Muscle of leg (tissue), 3 donors: ENCODE measurements at regions not wholly inside any gene's neighbourhood (a gene's known extent, or its start where the extent isn't known, plus 50 kb on each side); places are given as distances from the start of the nearest gene placed in this dataset.
A peak's percentile ranks its signal among the peaks of the same experiment; 100 is the strongest.
"Not testable (repeated sequence)": the region's sequence is repeated elsewhere in the genome, so short reads cannot be mapped to it uniquely, and the experiment has no call there.

Experiments used
- DNase-seq: peaks from one replicate; pipeline ENCODE4 v3.0.0; 2013
- H3K27ac ChIP-seq: one replicate; pipeline ENCODE4 v1.5.1; 2013; ENCODE audit warnings: mild to moderate bottlenecking, low read length, control low read depth
- H3K27me3 ChIP-seq: one replicate; pipeline ENCODE4 v1.6.1; 2013; ENCODE audit warnings: low read length; ENCODE audit not compliant: control insufficient read depth, insufficient read depth
- H3K36me3 ChIP-seq: one replicate; pipeline ENCODE4 v1.6.1; 2013; ENCODE audit warnings: low read length; ENCODE audit not compliant: control insufficient read depth, insufficient read depth
- H3K4me1 ChIP-seq: one replicate; pipeline ENCODE4 v1.6.1; 2013; ENCODE audit warnings: low read length; ENCODE audit not compliant: control insufficient read depth, insufficient read depth
- H3K4me3 ChIP-seq: one replicate; pipeline ENCODE4 v1.5.1; 2013; ENCODE audit warnings: low read length, control low read depth
- H3K9me3 ChIP-seq: replicated peaks from 2 replicates; pipeline ENCODE4 v1.6.1; 2013; ENCODE audit warnings: low read depth, low read length; ENCODE audit not compliant: control insufficient read depth
- WGBS: methylation state at CpG from one replicate; pipeline ENCODE4 v1.1.5; 2013; ENCODE audit warnings: missing lambda C conversion rate; ENCODE audit not compliant: insufficient coverage; 5-methylcytosine and 5-hydroxymethylcytosine counted together

DNA sequence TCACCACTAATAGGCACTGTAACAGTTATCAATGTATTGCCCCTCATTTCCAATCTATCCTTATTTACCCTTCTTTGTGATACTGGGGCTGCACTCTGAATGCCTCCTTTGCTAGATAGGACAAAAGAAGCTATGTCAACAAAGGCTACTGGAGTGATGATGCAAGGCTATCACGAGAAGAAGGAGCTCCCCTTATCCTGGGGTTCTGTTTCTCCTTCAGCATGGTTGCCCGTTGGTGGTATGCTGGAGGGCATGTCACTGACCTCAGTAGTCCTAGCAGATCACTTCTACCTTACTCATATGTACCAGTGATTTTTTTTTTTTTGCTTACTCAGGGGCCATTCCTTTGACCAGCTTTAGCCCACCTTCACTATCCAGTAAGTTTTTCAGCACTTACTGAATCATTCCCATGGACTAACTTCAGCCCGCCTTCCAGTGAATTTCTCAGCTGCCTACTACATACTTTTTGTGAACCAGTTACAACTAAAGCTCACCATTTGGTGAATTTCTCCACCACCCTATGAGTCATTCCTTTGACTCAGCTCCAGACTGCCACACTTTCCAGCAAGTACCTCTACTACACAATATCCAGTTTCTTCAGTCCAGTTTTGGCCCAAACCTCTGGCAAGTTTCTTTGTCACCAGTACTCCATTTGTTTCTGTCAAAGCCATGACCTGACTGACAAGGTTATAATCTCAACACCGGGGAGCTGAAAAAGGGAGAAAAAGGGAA lies 944.5 kb downstream of the KCNT2 start:
- H3K4me1 ChIP-seq, result no peaks in the 10 kb centered on the region
- 100% methylated on average over 1 of the region's 4 CpGs for WGBS
- no peak for DNase-seq
- H3K27me3 ChIP-seq, result no peaks in the 10 kb centered on the region
- H3K9me3 ChIP-seq, result no peaks in the 10 kb centered on the region
- H3K36me3 ChIP-seq, result no peaks in the 10 kb centered on the region
- H3K27ac ChIP-seq, result no peak overlapping the region
- no peak overlapping the region for H3K4me3 ChIP-seq

- DNase-seq, result no peak
- Histone ChIP-seq H3K9me3 (no peaks in the 10 kb centered on the region), H3K36me3 (no peaks in the 10 kb centered on the region), H3K4me1 (no peaks in the 10 kb centered on the region), H3K27ac (no peak overlapping the region), H3K4me3 (no peak overlapping the region), H3K27me3 (no peaks in the 10 kb centered on the region)
- no CpG with 5 or more reads among the region's 1 CpG for WGBS
Observed at GRCh38 chr1:195656780-195657179, 951.5 kb downstream of the KCNT2 start.

- 90% methylated on average over 2 of the region's 2 CpGs for WGBS
- H3K9me3 ChIP-seq, H3K4me3 ChIP-seq, H3K27me3 ChIP-seq, H3K27ac ChIP-seq, H3K4me1 ChIP-seq, H3K36me3 ChIP-seq, DNase-seq: not testable (repeated sequence)
Observed at GRCh38 chr1:195648875-195649274, 959.4 kb downstream of the KCNT2 start.

GRCh38 chr1:195637539-195637938 lies 970.7 kb downstream of the KCNT2 start:
- no peaks in the 10 kb centered on the region for H3K27me3 ChIP-seq
- no peaks in the 10 kb centered on the region for H3K36me3 ChIP-seq
- WGBS, result 33% methylated on average over 1 of the region's 5 CpGs
- peak; percentile 4 for DNase-seq
- no peak overlapping the region for H3K27ac ChIP-seq
- H3K4me1 ChIP-seq, result no peaks in the 10 kb centered on the region
- H3K4me3 ChIP-seq, result no peak overlapping the region
- H3K9me3 ChIP-seq, result no peaks in the 10 kb centered on the region

DNA sequence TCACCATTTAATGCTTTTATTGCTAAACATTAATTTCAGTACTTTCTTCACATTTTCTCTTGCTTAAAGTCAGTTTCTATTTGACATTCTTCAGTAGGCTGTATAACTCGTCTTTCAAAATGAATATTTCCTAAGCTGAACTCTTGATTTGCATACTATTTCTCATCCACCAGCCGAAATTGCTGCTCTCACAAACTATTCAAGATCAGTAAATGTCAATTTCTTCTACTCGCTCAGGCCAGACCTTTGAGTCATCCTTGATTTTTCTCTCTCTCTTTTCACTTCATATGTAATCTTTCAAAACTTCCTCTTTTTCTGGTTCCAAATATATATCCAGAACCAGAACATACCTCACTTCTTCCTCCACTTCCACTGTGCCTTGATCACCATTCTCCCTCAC lies 990.0 kb downstream of the KCNT2 start:
- peaks cover 5% of the 10 kb centered on the region for H3K9me3 ChIP-seq
- no peaks in the 10 kb centered on the region for H3K4me1 ChIP-seq
- H3K27me3 ChIP-seq, result no peaks in the 10 kb centered on the region
- no peak overlapping the region for H3K4me3 ChIP-seq
- no peak overlapping the region for H3K27ac ChIP-seq
- no peaks in the 10 kb centered on the region for H3K36me3 ChIP-seq
- DNase-seq, result no peak
- 79% methylated on average over 3 of the region's 3 CpGs for WGBS

GRCh38 chr1:195617106-195617505 lies 991.1 kb downstream of the KCNT2 start:
- Histone ChIP-seq H3K27me3 (no peaks in the 10 kb centered on the region), H3K36me3 (no peaks in the 10 kb centered on the region), H3K4me3 (no peak overlapping the region), H3K4me1 (no peaks in the 10 kb centered on the region), H3K9me3 (peaks cover 5% of the 10 kb centered on the region), H3K27ac (no peak overlapping the region)
- WGBS, result no CpG with 5 or more reads among the region's 2 CpGs
- no peak for DNase-seq

GRCh38 chr1:195608883-195609282 lies 999.4 kb downstream of the KCNT2 start:
- H3K27me3 ChIP-seq, result no peaks in the 10 kb centered on the region
- 86% methylated on average over 1 of the region's 1 CpG for WGBS
- H3K9me3 ChIP-seq, result no peaks in the 10 kb centered on the region
- H3K27ac ChIP-seq, result no peak overlapping the region
- H3K36me3 ChIP-seq, result no peaks in the 10 kb centered on the region
- no peak overlapping the region for H3K4me3 ChIP-seq
- H3K4me1 ChIP-seq, result no peaks in the 10 kb centered on the region
- no peak for DNase-seq

DNA sequence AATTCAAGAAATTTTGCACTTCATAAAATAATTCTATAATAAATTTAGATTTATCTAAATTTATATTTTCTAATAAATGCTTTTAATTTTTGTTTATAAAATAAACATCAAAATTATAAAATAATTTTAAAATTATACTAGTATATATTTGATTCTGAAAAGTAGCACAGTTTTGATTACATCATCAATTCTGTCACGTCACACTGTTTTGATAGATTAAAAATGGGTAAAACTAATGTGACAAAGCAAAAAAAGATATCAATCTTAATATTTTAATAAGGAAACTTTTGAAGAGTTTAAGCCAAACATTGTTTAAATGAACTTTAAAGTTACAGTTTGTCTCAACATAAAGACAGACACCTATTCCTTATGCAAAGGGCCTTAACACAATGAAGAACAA lies 1001.8 kb downstream of the KCNT2 start:
- no peaks in the 10 kb centered on the region for H3K27me3 ChIP-seq
- no peaks in the 10 kb centered on the region for H3K4me1 ChIP-seq
- WGBS, result no CpG with 5 or more reads among the region's 1 CpG
- H3K36me3 ChIP-seq, result no peaks in the 10 kb centered on the region
- no peak for DNase-seq
- H3K4me3 ChIP-seq, result no peak overlapping the region
- no peak overlapping the region for H3K27ac ChIP-seq
- no peaks in the 10 kb centered on the region for H3K9me3 ChIP-seq

DNA sequence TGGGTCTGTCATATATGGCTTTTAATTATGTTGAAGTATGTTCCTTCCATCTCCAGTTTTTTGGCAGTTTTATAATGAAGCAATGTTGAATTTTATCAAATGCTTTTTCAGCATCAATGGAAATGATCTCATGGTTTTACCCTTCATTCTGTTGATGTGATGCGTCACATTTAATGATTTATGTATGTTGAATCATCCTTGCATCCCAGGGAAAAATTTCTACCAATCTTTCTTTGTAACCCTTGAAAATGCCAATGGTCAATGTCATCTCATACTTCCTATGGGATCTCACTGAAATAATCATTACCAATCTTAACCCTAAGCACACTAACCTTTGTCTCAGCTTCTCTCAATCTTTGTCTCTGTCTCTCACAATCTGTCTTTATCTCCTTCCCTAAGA lies 1004.0 kb downstream of the KCNT2 start:
- Histone ChIP-seq H3K4me1 (no peaks in the 10 kb centered on the region), H3K9me3 (no peaks in the 10 kb centered on the region), H3K4me3 (no peak overlapping the region), H3K27me3 (no peaks in the 10 kb centered on the region), H3K36me3 (no peaks in the 10 kb centered on the region), H3K27ac (no peak overlapping the region)
- DNase-seq, result no peak
- WGBS, result no CpG with 5 or more reads among the region's 1 CpG

GRCh38 chr1:195597891-195598290 lies 1010.3 kb downstream of the KCNT2 start:
- DNase-seq, result no peak
- Histone ChIP-seq H3K27ac (no peak overlapping the region), H3K9me3 (no peaks in the 10 kb centered on the region), H3K4me1 (no peaks in the 10 kb centered on the region), H3K4me3 (no peak overlapping the region), H3K36me3 (no peaks in the 10 kb centered on the region), H3K27me3 (no peaks in the 10 kb centered on the region)

DNA sequence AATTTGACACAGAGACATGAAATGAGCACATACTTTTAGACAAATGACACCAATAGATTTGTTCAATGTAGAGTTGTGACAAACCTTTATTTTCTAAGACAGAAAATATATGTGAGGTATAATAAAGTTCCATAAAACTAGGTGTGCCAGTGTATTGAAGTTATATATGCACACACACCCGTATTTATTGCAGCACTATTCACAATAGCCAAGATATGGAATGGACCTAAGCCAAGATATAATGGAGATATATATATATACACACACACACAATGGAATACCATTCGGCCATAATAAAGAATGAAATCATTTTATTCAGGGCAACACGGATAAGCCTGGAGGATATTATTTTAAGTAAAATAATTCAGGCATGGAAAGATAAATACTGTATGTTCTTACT lies 1013.5 kb downstream of the KCNT2 start:
- H3K4me3 ChIP-seq, result no peak overlapping the region
- no peaks in the 10 kb centered on the region for H3K36me3 ChIP-seq
- DNase-seq, result no peak
- H3K27me3 ChIP-seq, result no peaks in the 10 kb centered on the region
- no peaks in the 10 kb centered on the region for H3K4me1 ChIP-seq
- H3K9me3 ChIP-seq, result no peaks in the 10 kb centered on the region
- H3K27ac ChIP-seq, result no peak overlapping the region
- WGBS, result no CpG with 5 or more reads among the region's 3 CpGs
